Left lung (tissue), 4 donors: ENCODE measurements at regions not wholly inside any gene's neighbourhood (a gene's known extent, or its start where the extent isn't known, plus 50 kb on each side); places are given as distances from the start of the nearest gene placed in this dataset.

ENCODE experiments used
- ATAC-seq: fragments of 200-7000 bp; cut with Tn5 transposase; one replicate; pipeline ENCODE4 v1.9.1; 2020; ENCODE audit warnings: moderate library complexity
- DNase-seq, 4 donors: peaks; one replicate each; pipeline ENCODE4 v3.0.0-alpha.2; 2013 to 2020
- H3K27ac ChIP-seq, 2 donors: fragments of 200-600 bp; sonication (generic) in 1 of 2; one replicate each; pipeline versions ENCODE4 v1.5.0 to v1.8.0; 2020 to 2021
- H3K27me3 ChIP-seq, 2 donors: fragments of 200-600 bp; sonication (generic) in 1 of 2; one replicate each; pipeline versions ENCODE4 v1.5.0 to v1.8.0; 2020 to 2021
- H3K36me3 ChIP-seq, 2 donors: fragments of 200-600 bp; sonication (generic) in 1 of 2; one replicate each; pipeline versions ENCODE4 v1.5.0 to v1.8.0; 2020 to 2021
- H3K4me1 ChIP-seq, 2 donors: fragments of 200-600 bp; one replicate each; pipeline ENCODE4 v1.8.0; 2021
- H3K4me3 ChIP-seq, 2 donors: fragments of 200-600 bp; sonication (generic) in 1 of 2; one replicate each; pipeline versions ENCODE4 v1.5.0 to v1.8.0; 2020 to 2021; ENCODE audit warnings: mild to moderate bottlenecking in 1 of 2
- H3K9me3 ChIP-seq, 2 donors: fragments of 200-600 bp; sonication (generic) in 1 of 2; one replicate each; pipeline versions ENCODE4 v1.5.0 to v1.8.0; 2020 to 2021
- CTCF ChIP-seq, 2 donors: fragments of 200-600 bp; sonication (generic) in 1 of 2; IDR thresholded peaks; one replicate each; pipeline versions ENCODE4 v1.5.0 to v1.8.0; 2021; ENCODE audit warnings: antibody characterized with exemption in 2 of 2
- intact Hi-C, 2 donors: fragments of 100-400 bp; cut with DNase I; formaldehyde crosslinking; loops; one replicate each; pipeline versions ENCODE4 v1.11.2 to v1.14.2; 2022
- donor health status: DM: no; HTN: yes; CAD: no.
- donor health status: DM: no; HTN: no; CAD: no.

- TF ChIP-seq CTCF (IDR thresholded peaks at IDR 0.05): no peak
- H3K27me3 ChIP-seq: no peaks in the 10 kb centered on the region
- no peaks in the 10 kb centered on the region for H3K9me3 ChIP-seq
- DNase-seq (no peak), ATAC-seq (no peak)
- H3K27ac ChIP-seq: no peak overlapping the region
- no peak overlapping the region for H3K4me3 ChIP-seq
- no peaks in the 10 kb centered on the region for H3K36me3 ChIP-seq
- H3K4me1 ChIP-seq: no peaks in the 10 kb centered on the region
- intact Hi-C loops: no loop called here
Measured at GRCh38 chr15:97463696-97464095, 496.8 kb upstream of the ARRDC4 start.

- no peak overlapping the region for H3K27ac ChIP-seq
- H3K4me1 ChIP-seq: no peaks in the 10 kb centered on the region
- ATAC-seq (no peak), DNase-seq (no peak)
- intact Hi-C loops: no loop called here
- H3K9me3 ChIP-seq: peaks cover 0 to 18% of the 10 kb centered on the region in 2 donors
- no peak overlapping the region for H3K4me3 ChIP-seq
- no peaks in the 10 kb centered on the region for H3K27me3 ChIP-seq
- no peaks in the 10 kb centered on the region for H3K36me3 ChIP-seq
- TF ChIP-seq CTCF (IDR thresholded peaks at IDR 0.05): no peak
Measured at GRCh38 chr15:97470417-97470816, 490.1 kb upstream of the ARRDC4 start.

- TF ChIP-seq CTCF (IDR thresholded peaks at IDR 0.05): no peak
- Histone ChIP-seq H3K27ac (no peak overlapping the region), H3K9me3 (peaks cover 0 to 20% of the 10 kb centered on the region in 2 donors), H3K4me1 (no peaks in the 10 kb centered on the region), H3K27me3 (no peaks in the 10 kb centered on the region), H3K4me3 (no peak overlapping the region), H3K36me3 (no peaks in the 10 kb centered on the region)
- DNase-seq: no peak
- ATAC-seq: no peak
- intact Hi-C loops: no loop called here
Measured at GRCh38 chr15:97473627-97474026, 486.9 kb upstream of the ARRDC4 start.

GRCh38 chr15:97479957-97480356 is 480.5 kb upstream of the ARRDC4 start:
- no peaks in the 10 kb centered on the region for H3K36me3 ChIP-seq
- ATAC-seq (no peak), DNase-seq (no peak)
- H3K27ac ChIP-seq: no peak overlapping the region
- H3K27me3 ChIP-seq: no peaks in the 10 kb centered on the region
- H3K4me1 ChIP-seq: no peaks in the 10 kb centered on the region
- peaks cover 0 to 9% of the 10 kb centered on the region in 2 donors for H3K9me3 ChIP-seq
- intact Hi-C loops: no loop called here
- no peak for TF ChIP-seq CTCF (IDR thresholded peaks at IDR 0.05)
- H3K4me3 ChIP-seq: no peak overlapping the region

- TF ChIP-seq CTCF (IDR thresholded peaks at IDR 0.05): no peak
- no peak for ATAC-seq
- Histone ChIP-seq H3K36me3 (no peaks in the 10 kb centered on the region), H3K9me3 (peaks cover 0 to 9% of the 10 kb centered on the region in 2 donors), H3K4me1 (no peaks in the 10 kb centered on the region), H3K4me3 (no peak overlapping the region), H3K27ac (no peak overlapping the region), H3K27me3 (no peaks in the 10 kb centered on the region)
- intact Hi-C loops: no loop called here
- no peak for DNase-seq
Measured at GRCh38 chr15:97482521-97482920, 478.0 kb upstream of the ARRDC4 start.
